Erythroblast (primary cell): ENCODE measurements at regions not wholly inside any gene's neighbourhood (a gene's known extent, or its start where the extent isn't known, plus 50 kb on each side); places are given as distances from the start of the nearest gene placed in this dataset.

Source experiments
- GATA1 ChIP-seq: IDR thresholded peaks from 2 replicates; pipeline ENCODE4 v1.6.1; 2011; ENCODE audit warnings: low read depth, mild to moderate bottlenecking, control low read depth, low read length, moderate library complexity
- POLR2A ChIP-seq: IDR thresholded peaks from 2 replicates; pipeline ENCODE4 v1.6.1; 2011; ENCODE audit warnings: mild to moderate bottlenecking, low read length

DNA sequence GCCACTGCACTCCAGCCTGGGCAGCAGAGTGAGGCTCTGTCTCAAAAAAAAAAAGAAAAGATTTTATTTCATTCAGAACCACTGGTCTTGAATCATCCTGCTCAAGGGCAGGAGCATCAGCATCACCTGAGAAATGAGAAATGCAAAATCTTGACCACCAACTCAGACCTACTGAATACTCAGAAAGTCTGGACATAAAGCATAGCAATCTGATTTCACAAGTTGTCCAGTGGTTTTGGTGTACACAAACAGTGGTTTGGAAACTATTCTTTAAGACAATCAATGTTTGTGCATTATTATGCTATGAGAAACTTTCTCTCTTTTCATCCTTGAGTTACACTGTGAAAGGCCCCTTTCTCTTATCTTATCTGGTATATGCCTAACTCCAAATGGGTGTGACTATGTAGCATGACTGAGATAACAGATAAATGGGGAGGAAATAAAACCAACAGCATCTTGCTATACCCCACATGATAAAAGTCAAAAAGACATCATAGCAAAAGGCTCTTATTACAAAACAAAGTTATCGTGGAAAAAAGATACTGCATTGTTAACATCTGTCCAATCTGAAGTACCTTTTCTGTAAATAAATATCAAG is 174.2 kb upstream of the STT3B start:
- TF ChIP-seq POLR2A (no peak), GATA1 (no peak)
